ENCODE measurements at regions not wholly inside any gene's neighbourhood (a gene's known extent, or its start where the extent isn't known, plus 50 kb on each side); places are given as distances from the start of the nearest gene placed in this dataset.
"Not testable (repeated sequence)": the region's sequence is repeated elsewhere in the genome, so short reads cannot be mapped to it uniquely, and the experiment has no call there.

- no peak for DNase-seq
Observed at GRCh38 chr3:105094588-105094987, 272.1 kb upstream of the ALCAM start.

GRCh38 chr3:105096071-105096470 lies 270.6 kb upstream of the ALCAM start:
- DNase-seq: no peak

GRCh38 chr3:105101603-105102002 lies 265.1 kb upstream of the ALCAM start:
- DNase-seq: no peak

GRCh38 chr3:105103139-105103538 lies 263.6 kb upstream of the ALCAM start:
- DNase-seq: no peak

- DNase-seq: no peak
Observed at GRCh38 chr3:105108823-105109222, 257.9 kb upstream of the ALCAM start.

- no peak for DNase-seq
Observed at GRCh38 chr3:105118905-105119304, 247.8 kb upstream of the ALCAM start.

GRCh38 chr3:105119801-105120340 lies 246.8 kb upstream of the ALCAM start:
- DNase-seq: no peak

- no peak for DNase-seq
Observed at GRCh38 chr3:105130911-105131310, 235.8 kb upstream of the ALCAM start.

- no peak for DNase-seq
Observed at GRCh38 chr3:105137911-105138310, 228.8 kb upstream of the ALCAM start.

GRCh38 chr3:105139881-105140560 lies 226.7 kb upstream of the ALCAM start:
- DNase-seq: no peak

GRCh38 chr3:105140899-105141367 lies 225.8 kb upstream of the ALCAM start:
- no peak for DNase-seq

- no peak for DNase-seq
Observed at GRCh38 chr3:105144837-105145236, 221.9 kb upstream of the ALCAM start.

GRCh38 chr3:105145511-105145910 lies 221.2 kb upstream of the ALCAM start:
- no peak for DNase-seq

- not testable (repeated sequence) for DNase-seq
Observed at GRCh38 chr3:105149197-105149596, 217.5 kb upstream of the ALCAM start.

GRCh38 chr3:105152987-105153386 lies 213.7 kb upstream of the ALCAM start:
- no peak for DNase-seq

- no peak for DNase-seq
Observed at GRCh38 chr3:105154692-105155091, 212.0 kb upstream of the ALCAM start.

GRCh38 chr3:105157067-105157765 lies 209.5 kb upstream of the ALCAM start:
- DNase-seq: no peak

- DNase-seq: no peak
Observed at GRCh38 chr3:105157766-105158085, 209.0 kb upstream of the ALCAM start.

GRCh38 chr3:105158286-105158685 lies 208.4 kb upstream of the ALCAM start:
- DNase-seq: no peak

- no peak for DNase-seq
Observed at GRCh38 chr3:105162448-105162847, 204.3 kb upstream of the ALCAM start.

- no peak for DNase-seq
Observed at GRCh38 chr3:105166893-105167292, 199.8 kb upstream of the ALCAM start.

- DNase-seq: no peak
Observed at GRCh38 chr3:105170423-105170822, 196.3 kb upstream of the ALCAM start.

GRCh38 chr3:105174017-105174615 lies 192.6 kb upstream of the ALCAM start:
- DNase-seq: no peak

- DNase-seq: no peak
Observed at GRCh38 chr3:105177576-105177975, 189.1 kb upstream of the ALCAM start.

All from activated T-cell treated with anti-CD3 and anti-CD28 coated beads for 4 hours (primary cell).